ENCODE measurements at regions not wholly inside any gene's neighbourhood (a gene's known extent, or its start where the extent isn't known, plus 50 kb on each side); places are given as distances from the start of the nearest gene placed in this dataset. TPM values are rescaled to one million over a fixed set of nuclear protein-coding genes. Genes with fewer than 3 reads are reported as not detected.

DNA sequence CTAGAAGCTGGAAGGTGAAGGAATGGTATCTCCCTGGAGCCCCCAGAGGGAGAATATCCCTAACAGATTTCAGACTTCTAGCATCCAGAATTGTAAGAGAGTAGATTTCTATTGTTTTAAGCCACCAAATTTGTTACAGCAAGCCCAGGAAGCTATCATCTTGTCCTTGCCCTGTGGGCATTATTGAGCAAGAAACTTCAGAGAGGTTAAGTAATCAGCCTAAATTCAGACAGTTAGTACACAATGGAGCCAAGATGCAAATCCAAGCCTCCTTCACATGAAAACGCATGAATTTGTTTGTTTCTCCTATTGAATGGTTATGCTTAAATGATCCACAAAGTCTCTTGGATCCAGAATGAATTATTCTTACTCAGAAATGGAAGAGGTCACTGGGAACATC lies 55.2 kb upstream of the TRIB2 start:
- H3K4me1 Mint-ChIP-seq (ENCODE audit: low read depth): no peaks in the 10 kb centered on the region
- no peak overlapping the region for H3K27ac Mint-ChIP-seq (ENCODE audit: unreplicated experiment)
- H3K36me3 Mint-ChIP-seq (ENCODE audit: low read depth): peaks cover 4% of the 10 kb centered on the region
- peaks cover 11% of the 10 kb centered on the region for H3K9me3 Mint-ChIP-seq (ENCODE audit: low read depth)
- DNase-seq (ENCODE audit: low spot score): no peak
- H3K4me3 Mint-ChIP-seq (ENCODE audit: unreplicated experiment): no peak overlapping the region
- TF ChIP-seq CTCF (IDR thresholded peaks at IDR 0.05): no peak
- no peaks in the 10 kb centered on the region for H3K27me3 Mint-ChIP-seq (ENCODE audit: low read depth)

- Mint-ChIP-seq H3K27me3 (ENCODE audit: low read depth) (no peaks in the 10 kb centered on the region), H3K4me3 (ENCODE audit: unreplicated experiment) (no peak overlapping the region), H3K4me1 (ENCODE audit: low read depth) (no peaks in the 10 kb centered on the region), H3K36me3 (ENCODE audit: low read depth) (peaks cover 4% of the 10 kb centered on the region), H3K9me3 (ENCODE audit: low read depth) (peaks cover 12% of the 10 kb centered on the region), H3K27ac (ENCODE audit: unreplicated experiment) (no peak overlapping the region)
- no peak for DNase-seq (ENCODE audit: low spot score)
- TF ChIP-seq CTCF (IDR thresholded peaks at IDR 0.05): no peak
Measured at GRCh38 chr2:12663306-12664037, 53.3 kb upstream of the TRIB2 start.

GRCh38 chr2:12665334-12665733 lies 51.4 kb upstream of the TRIB2 start:
- Mint-ChIP-seq H3K36me3 (ENCODE audit: low read depth) (peaks cover 4% of the 10 kb centered on the region), H3K4me3 (ENCODE audit: unreplicated experiment) (no peak overlapping the region), H3K4me1 (ENCODE audit: low read depth) (no peaks in the 10 kb centered on the region), H3K27ac (ENCODE audit: unreplicated experiment) (no peak overlapping the region), H3K9me3 (ENCODE audit: low read depth) (peaks cover 12% of the 10 kb centered on the region), H3K27me3 (ENCODE audit: low read depth) (no peaks in the 10 kb centered on the region)
- TF ChIP-seq CTCF (IDR thresholded peaks at IDR 0.05): no peak
- no peak for DNase-seq (ENCODE audit: low spot score)

GRCh38 chr2:12666445-12666844 lies 50.3 kb upstream of the TRIB2 start:
- DNase-seq (ENCODE audit: low spot score): no peak
- H3K4me1 Mint-ChIP-seq (ENCODE audit: low read depth): peaks cover under 1% of the 10 kb centered on the region
- no peaks in the 10 kb centered on the region for H3K27me3 Mint-ChIP-seq (ENCODE audit: low read depth)
- no peak overlapping the region for H3K4me3 Mint-ChIP-seq (ENCODE audit: unreplicated experiment)
- TF ChIP-seq CTCF (IDR thresholded peaks at IDR 0.05): no peak
- no peak overlapping the region for H3K27ac Mint-ChIP-seq (ENCODE audit: unreplicated experiment)
- peaks cover 4% of the 10 kb centered on the region for H3K36me3 Mint-ChIP-seq (ENCODE audit: low read depth)
- H3K9me3 Mint-ChIP-seq (ENCODE audit: low read depth): peaks cover 7% of the 10 kb centered on the region

Small RNAs in the stretch of these regions (microRNA-seq; reads per million reads assigned to microRNA genes)
- gene MIR3681 (ENCODE audit: borderline number of aligned reads): not detected

Data from chondrocyte (in vitro differentiated cells).